NCI-H748 (cell line): ENCODE measurements at regions not wholly inside any gene's neighbourhood (a gene's known extent, or its start where the extent isn't known, plus 50 kb on each side); places are given as distances from the start of the nearest gene placed in this dataset.

Experiments used
- DNase-seq: peaks from one replicate; lab custom pipeline; 2025; ENCODE audit not compliant: unreplicated experiment; lab: John Stamatoyannopoulos, UW

- DNase-seq, result no peak
Observed at GRCh38 chr12:24759155-24759554, 189.7 kb downstream of the BCAT1 start.

- no peak for DNase-seq
Observed at GRCh38 chr12:24756479-24757024, 192.3 kb downstream of the BCAT1 start.

GRCh38 chr12:24754690-24755638 lies 193.9 kb downstream of the BCAT1 start:
- no peak for DNase-seq

- no peak for DNase-seq
Observed at GRCh38 chr12:24752763-24753462, 196.0 kb downstream of the BCAT1 start.

GRCh38 chr12:24751181-24751580 lies 197.7 kb downstream of the BCAT1 start:
- DNase-seq, result no peak

- no peak for DNase-seq
Observed at GRCh38 chr12:24750263-24750662, 198.6 kb downstream of the BCAT1 start.

- no peak for DNase-seq
Observed at GRCh38 chr12:24749171-24749570, 199.7 kb downstream of the BCAT1 start.

GRCh38 chr12:24748326-24748725 lies 200.6 kb downstream of the BCAT1 start:
- DNase-seq, result no peak

- DNase-seq, result no peak
Observed at GRCh38 chr12:24746864-24747263, 202.0 kb downstream of the BCAT1 start.

GRCh38 chr12:24746006-24746671 lies 202.8 kb downstream of the BCAT1 start:
- DNase-seq, result no peak

GRCh38 chr12:24743941-24744793 lies 204.7 kb downstream of the BCAT1 start:
- no peak for DNase-seq

- DNase-seq, result no peak
Observed at GRCh38 chr12:24742378-24742777, 206.5 kb downstream of the BCAT1 start.

- DNase-seq, result no peak
Observed at GRCh38 chr12:24741216-24741615, 207.7 kb downstream of the BCAT1 start.

GRCh38 chr12:24739106-24739779 lies 209.7 kb downstream of the BCAT1 start:
- no peak for DNase-seq

GRCh38 chr12:24738441-24738840 lies 210.5 kb downstream of the BCAT1 start:
- DNase-seq, result no peak

GRCh38 chr12:24731596-24731995 lies 217.3 kb downstream of the BCAT1 start:
- no peak for DNase-seq

- DNase-seq, result no peak
Observed at GRCh38 chr12:24730489-24730896, 218.4 kb downstream of the BCAT1 start.

- no peak for DNase-seq
Observed at GRCh38 chr12:24728826-24729225, 220.1 kb downstream of the BCAT1 start.

GRCh38 chr12:24728366-24728765 lies 220.5 kb downstream of the BCAT1 start:
- DNase-seq, result no peak

GRCh38 chr12:24725616-24726015 lies 223.3 kb downstream of the BCAT1 start:
- no peak for DNase-seq
